ENCODE measurements at regions not wholly inside any gene's neighbourhood (a gene's known extent, or its start where the extent isn't known, plus 50 kb on each side); places are given as distances from the start of the nearest gene placed in this dataset.

DNA sequence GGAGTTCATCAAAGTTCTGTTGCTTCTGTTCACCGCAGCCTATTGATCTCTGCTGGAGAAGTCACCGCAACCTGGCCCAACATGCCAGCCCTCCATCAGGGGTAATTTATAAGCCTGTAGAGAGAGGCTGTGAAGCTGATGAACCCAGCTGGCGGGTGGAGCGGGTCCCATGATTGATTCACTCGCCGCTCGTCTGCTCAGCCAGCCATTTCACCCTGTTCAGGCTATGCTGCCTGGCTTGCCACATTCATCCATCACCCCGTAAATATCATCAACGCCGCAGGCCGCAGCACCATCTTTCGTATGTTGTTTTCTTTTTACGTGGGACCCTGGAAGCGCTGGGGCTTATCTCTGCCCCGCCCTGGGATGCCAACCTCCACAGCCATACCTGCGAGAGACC lies 116.7 kb upstream of the OPCML start:
- no peak for TF ChIP-seq JAZF1 (CRISPR knock-in tag; IDR thresholded peaks at IDR 0.05)
- TF ChIP-seq, protein P1, sequence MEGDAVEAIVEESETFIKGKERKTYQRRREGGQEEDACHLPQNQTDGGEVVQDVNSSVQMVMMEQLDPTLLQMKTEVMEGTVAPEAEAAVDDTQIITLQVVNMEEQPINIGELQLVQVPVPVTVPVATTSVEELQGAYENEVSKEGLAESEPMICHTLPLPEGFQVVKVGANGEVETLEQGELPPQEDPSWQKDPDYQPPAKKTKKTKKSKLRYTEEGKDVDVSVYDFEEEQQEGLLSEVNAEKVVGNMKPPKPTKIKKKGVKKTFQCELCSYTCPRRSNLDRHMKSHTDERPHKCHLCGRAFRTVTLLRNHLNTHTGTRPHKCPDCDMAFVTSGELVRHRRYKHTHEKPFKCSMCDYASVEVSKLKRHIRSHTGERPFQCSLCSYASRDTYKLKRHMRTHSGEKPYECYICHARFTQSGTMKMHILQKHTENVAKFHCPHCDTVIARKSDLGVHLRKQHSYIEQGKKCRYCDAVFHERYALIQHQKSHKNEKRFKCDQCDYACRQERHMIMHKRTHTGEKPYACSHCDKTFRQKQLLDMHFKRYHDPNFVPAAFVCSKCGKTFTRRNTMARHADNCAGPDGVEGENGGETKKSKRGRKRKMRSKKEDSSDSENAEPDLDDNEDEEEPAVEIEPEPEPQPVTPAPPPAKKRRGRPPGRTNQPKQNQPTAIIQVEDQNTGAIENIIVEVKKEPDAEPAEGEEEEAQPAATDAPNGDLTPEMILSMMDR (IDR thresholded peaks at IDR 0.05): no peak
- TF ChIP-seq ZNF396 (CRISPR knock-in tag; IDR thresholded peaks at IDR 0.05; ENCODE audit: borderline replicate concordance): no peak
- TF ChIP-seq CREM (CRISPR knock-in tag; IDR thresholded peaks at IDR 0.05): no peak
- TF ChIP-seq, protein P2, sequence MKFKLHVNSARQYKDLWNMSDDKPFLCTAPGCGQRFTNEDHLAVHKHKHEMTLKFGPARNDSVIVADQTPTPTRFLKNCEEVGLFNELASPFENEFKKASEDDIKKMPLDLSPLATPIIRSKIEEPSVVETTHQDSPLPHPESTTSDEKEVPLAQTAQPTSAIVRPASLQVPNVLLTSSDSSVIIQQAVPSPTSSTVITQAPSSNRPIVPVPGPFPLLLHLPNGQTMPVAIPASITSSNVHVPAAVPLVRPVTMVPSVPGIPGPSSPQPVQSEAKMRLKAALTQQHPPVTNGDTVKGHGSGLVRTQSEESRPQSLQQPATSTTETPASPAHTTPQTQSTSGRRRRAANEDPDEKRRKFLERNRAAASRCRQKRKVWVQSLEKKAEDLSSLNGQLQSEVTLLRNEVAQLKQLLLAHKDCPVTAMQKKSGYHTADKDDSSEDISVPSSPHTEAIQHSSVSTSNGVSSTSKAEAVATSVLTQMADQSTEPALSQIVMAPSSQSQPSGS (CRISPR knock-in tag; IDR thresholded peaks at IDR 0.05; ENCODE audit: borderline replicate concordance, low read depth): no peak
- TF ChIP-seq SP1 (CRISPR knock-in tag; conservative IDR thresholded peaks at IDR 0.05): no peak
- TF ChIP-seq, protein P3, sequence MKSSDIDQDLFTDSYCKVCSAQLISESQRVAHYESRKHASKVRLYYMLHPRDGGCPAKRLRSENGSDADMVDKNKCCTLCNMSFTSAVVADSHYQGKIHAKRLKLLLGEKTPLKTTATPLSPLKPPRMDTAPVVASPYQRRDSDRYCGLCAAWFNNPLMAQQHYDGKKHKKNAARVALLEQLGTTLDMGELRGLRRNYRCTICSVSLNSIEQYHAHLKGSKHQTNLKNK (CRISPR knock-in tag; IDR thresholded peaks at IDR 0.05): no peak
- no peak for TF ChIP-seq RELA (CRISPR knock-in tag; IDR thresholded peaks at IDR 0.05; ENCODE audit: borderline replicate concordance)
- no peak for TF ChIP-seq ZNF121 (CRISPR knock-in tag; IDR thresholded peaks at IDR 0.05)
